C4-2B (cell line): ENCODE measurements at regions not wholly inside any gene's neighbourhood (a gene's known extent, or its start where the extent isn't known, plus 50 kb on each side); places are given as distances from the start of the nearest gene placed in this dataset.

Experiments
- H3K27ac ChIP-seq: fragments of 450-650 bp; 2 replicates; pipeline ENCODE4 v1.5.1; 2017
- CTCF ChIP-seq: fragments of 450-650 bp; conservative IDR thresholded peaks from 2 replicates; pipeline ENCODE4 v1.5.1; 2017; ENCODE audit warnings: mild to moderate bottlenecking
- ZFX ChIP-seq: fragments of 450-650 bp; IDR thresholded peaks from 2 replicates; pipeline ENCODE4 v1.6.1; 2017

GRCh38 chr10:44506386-44506785, 121.5 kb upstream of the CXCL12 start:
- TF ChIP-seq CTCF (no peak), ZFX (no peak)
- H3K27ac ChIP-seq, result no peak overlapping the region

- no peak overlapping the region for H3K27ac ChIP-seq
- TF ChIP-seq CTCF (no peak), ZFX (no peak)
Measured at GRCh38 chr10:44510379-44511115, 125.7 kb upstream of the CXCL12 start.

GRCh38 chr10:44511166-44511565, 126.3 kb upstream of the CXCL12 start:
- H3K27ac ChIP-seq, result no peak overlapping the region
- no peak for TF ChIP-seq ZFX
- no peak for TF ChIP-seq CTCF

- no peak overlapping the region for H3K27ac ChIP-seq
- TF ChIP-seq ZFX, result no peak
- TF ChIP-seq CTCF, result no peak
Measured at GRCh38 chr10:44511601-44512000, 126.7 kb upstream of the CXCL12 start.

GRCh38 chr10:44512431-44513022, 127.6 kb upstream of the CXCL12 start:
- TF ChIP-seq ZFX, result no peak
- no peak for TF ChIP-seq CTCF
- H3K27ac ChIP-seq, result no peak overlapping the region

- TF ChIP-seq CTCF (no peak), ZFX (no peak)
- no peak overlapping the region for H3K27ac ChIP-seq
Measured at GRCh38 chr10:44513591-44513990, 128.7 kb upstream of the CXCL12 start.

- no peak overlapping the region for H3K27ac ChIP-seq
- TF ChIP-seq ZFX, result no peak
- no peak for TF ChIP-seq CTCF
Measured at GRCh38 chr10:44516891-44517290, 132.0 kb upstream of the CXCL12 start.
